Hepatocyte (in vitro differentiated cells): ENCODE measurements at regions not wholly inside any gene's neighbourhood (a gene's known extent, or its start where the extent isn't known, plus 50 kb on each side); places are given as distances from the start of the nearest gene placed in this dataset.
"Not testable (repeated sequence)": the region's sequence is repeated elsewhere in the genome, so short reads cannot be mapped to it uniquely, and the experiment has no call there.

Experiments used
- CTCF ChIP-seq: fragments of 200-600 bp; sonication (generic); IDR thresholded peaks from 2 replicates; pipeline ENCODE4 v1.5.1; 2016; ENCODE audit warnings: antibody characterized with exemption, mild to moderate bottlenecking; ENCODE audit not compliant: poor library complexity
- EZH2phosphoT487 ChIP-seq: fragments of 200-600 bp; sonication (generic); IDR thresholded peaks from one replicate; pipeline ENCODE4 v1.6.1; 2018; ENCODE audit warnings: antibody characterized with exemption, mild to moderate bottlenecking, low read depth, moderate library complexity; ENCODE audit not compliant: unreplicated experiment, severe bottlenecking

- TF ChIP-seq CTCF, EZH2phosphoT487: not testable (repeated sequence)
Observed at GRCh38 chr7:66481229-66481628, 147.5 kb upstream of the KCTD7 start.
